ENCODE measurements at regions not wholly inside any gene's neighbourhood (a gene's known extent, or its start where the extent isn't known, plus 50 kb on each side); places are given as distances from the start of the nearest gene placed in this dataset.

GRCh38 chr5:106171132-106171531 lies 1499.6 kb downstream of the EFNA5 start:
- no peak for DNase-seq (ENCODE audit: low read depth)
- in situ Hi-C loops (cut with HindIII; ENCODE audit: low pct_unique_long_range_greater_than_20kb, low sequenced_read_pairs) = no loop called here

DNA sequence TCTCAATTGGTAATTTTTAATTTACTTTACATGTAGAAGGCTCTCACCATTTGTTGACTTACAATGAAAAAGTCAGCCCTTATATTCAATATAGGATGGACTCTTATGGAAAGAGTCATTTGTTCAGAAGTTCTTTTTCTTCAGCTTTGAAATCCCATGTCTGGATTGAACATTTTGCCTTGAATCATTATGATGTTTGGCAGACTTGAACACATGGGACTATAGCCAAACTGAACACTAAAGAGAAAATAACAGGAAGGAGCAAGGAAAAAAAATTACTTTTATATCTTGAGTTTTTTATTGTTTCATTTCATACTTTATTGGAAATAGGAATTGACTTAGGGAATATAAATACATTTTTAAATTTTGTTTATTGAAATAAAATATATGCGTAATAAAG lies 1503.0 kb downstream of the EFNA5 start:
- in situ Hi-C loops (cut with HindIII; ENCODE audit: low pct_unique_long_range_greater_than_20kb, low sequenced_read_pairs) = no loop called here
- DNase-seq (ENCODE audit: low read depth) = no peak

DNA sequence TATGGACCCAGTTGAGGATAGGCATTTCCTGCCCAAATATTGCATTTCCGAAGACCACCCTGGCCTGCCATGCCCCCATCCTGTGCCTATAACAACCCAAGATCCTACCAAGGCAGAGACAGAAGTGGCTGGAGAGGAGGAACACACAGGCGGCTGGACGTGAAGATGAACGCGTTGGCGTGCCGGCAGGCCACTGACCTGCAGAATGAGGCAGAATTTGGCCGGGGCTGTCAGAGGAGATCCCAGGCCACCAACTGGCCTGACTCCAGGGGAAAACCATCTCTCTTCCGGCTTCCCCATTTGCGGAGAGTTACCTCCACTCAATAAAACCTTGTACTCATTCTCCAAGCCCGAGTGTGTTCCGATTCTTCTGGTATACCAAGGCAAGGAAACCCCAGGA lies 1507.5 kb downstream of the EFNA5 start:
- DNase-seq (ENCODE audit: low read depth) = no peak
- in situ Hi-C loops (cut with HindIII; ENCODE audit: low pct_unique_long_range_greater_than_20kb, low sequenced_read_pairs) = no loop called here

DNA sequence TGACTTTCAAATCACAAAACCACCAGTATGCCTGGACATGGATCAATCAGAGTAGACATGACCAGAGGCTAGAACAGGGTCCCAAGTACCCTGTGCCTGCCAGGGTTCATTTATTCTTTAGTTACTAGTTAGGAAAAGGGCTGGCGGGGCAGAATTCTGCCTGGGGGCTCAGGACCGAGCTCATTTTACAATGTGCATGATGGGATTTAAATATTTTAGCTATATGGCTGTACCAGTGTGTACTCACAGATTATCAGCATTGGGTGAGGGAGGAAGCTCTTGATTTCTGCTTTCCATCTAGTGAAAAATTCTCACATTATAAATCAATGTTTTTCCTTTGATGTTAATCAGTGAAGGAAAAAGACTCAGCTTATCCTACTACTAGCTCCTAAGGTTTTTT lies 1511.1 kb downstream of the EFNA5 start:
- in situ Hi-C loops (cut with HindIII; ENCODE audit: low pct_unique_long_range_greater_than_20kb, low sequenced_read_pairs) = no loop called here

DNA sequence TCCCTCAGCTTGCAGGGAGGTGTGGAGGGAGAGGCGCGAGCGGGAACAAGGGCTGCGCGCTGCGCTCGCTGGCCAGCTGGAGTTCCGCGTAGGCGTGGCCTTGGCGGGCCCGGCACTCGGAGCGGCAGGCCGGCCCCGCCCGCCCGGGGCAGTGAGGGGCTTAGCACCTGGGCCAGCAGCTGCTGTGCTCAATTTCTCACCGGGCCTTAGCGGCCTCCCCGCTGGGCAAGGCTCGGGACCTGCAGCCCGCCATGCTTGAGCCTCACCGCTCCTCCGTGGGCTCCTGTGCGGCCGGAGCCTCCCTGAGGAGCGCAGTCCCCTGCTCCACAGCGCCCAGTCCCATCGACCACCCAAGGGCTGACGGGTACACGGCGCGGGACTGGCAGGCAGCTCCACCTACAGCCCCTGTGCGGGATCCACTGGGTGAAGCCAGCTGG lies 1516.4 kb downstream of the EFNA5 start:
- no peak for DNase-seq (ENCODE audit: low read depth)
- in situ Hi-C loops (cut with HindIII; ENCODE audit: low pct_unique_long_range_greater_than_20kb, low sequenced_read_pairs) = no loop called here

More for the DNA sequence above, 1511.1 kb downstream of the EFNA5 start:
- no peak for DNase-seq (ENCODE audit: low read depth)

DNA sequence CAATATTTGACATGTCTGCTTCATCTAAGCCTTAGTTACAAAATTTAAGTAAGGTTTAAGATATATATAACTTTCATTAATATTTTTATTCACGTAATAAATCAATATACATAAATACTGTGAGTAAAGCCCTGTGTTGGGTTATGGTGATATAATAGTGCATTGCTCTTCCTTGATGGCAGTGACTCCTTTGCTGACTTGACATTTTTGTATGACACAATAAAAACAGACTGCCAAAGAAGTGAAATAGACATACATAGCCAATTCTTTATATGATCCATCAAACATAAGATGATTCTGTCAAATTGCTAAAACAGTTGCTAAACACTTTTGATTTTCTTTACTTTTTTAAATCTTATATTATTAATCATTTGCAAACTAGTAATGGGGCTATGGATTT lies 1518.2 kb downstream of the EFNA5 start:
- in situ Hi-C loops (cut with HindIII; ENCODE audit: low pct_unique_long_range_greater_than_20kb, low sequenced_read_pairs) = no loop called here

DNA sequence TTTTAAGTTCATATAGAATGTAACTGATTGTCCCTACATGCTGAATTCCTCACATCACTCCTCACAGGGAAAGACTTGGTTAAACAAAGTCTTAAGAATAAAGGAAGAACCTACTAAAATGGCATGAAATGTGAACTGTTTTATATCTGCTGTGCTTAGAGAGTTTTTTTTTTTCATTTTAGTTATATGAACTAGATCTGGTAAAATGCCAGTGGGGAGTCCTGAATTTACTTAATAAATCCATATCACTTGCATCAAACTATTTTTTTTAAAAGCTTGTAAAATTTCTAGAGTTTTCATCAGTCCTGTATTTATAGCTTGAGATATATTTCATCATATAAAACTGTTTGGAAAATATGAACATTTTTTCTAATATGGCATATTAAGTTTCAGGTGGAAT lies 1528.6 kb downstream of the EFNA5 start:
- in situ Hi-C loops (cut with HindIII; ENCODE audit: low pct_unique_long_range_greater_than_20kb, low sequenced_read_pairs) = no loop called here

More for the DNA sequence above, 1518.2 kb downstream of the EFNA5 start:
- no peak for DNase-seq (ENCODE audit: low read depth)

DNA sequence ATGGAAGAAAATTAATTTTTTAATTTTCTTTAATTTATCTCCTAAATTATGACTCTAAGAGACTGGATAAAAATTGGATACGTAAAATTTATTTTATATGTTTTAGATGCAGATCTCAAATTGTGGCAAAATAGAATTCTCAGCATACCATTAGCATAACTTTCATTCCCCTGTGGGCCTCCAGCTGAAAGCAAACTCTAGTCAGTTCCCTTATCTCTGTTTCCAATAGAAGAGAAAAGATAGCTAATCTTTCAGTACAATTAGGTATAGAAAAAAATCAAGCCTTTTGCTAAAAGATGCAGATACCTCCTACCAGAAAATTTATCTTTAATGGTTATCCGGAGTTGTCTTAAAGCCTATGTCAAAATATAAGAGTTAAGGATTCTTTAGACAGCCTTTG lies 1530.6 kb downstream of the EFNA5 start:
- DNase-seq (ENCODE audit: low read depth) = no peak
- in situ Hi-C loops (cut with HindIII; ENCODE audit: low pct_unique_long_range_greater_than_20kb, low sequenced_read_pairs) = no loop called here

More for the DNA sequence above, 1528.6 kb downstream of the EFNA5 start:
- DNase-seq (ENCODE audit: low read depth) = no peak

DNA sequence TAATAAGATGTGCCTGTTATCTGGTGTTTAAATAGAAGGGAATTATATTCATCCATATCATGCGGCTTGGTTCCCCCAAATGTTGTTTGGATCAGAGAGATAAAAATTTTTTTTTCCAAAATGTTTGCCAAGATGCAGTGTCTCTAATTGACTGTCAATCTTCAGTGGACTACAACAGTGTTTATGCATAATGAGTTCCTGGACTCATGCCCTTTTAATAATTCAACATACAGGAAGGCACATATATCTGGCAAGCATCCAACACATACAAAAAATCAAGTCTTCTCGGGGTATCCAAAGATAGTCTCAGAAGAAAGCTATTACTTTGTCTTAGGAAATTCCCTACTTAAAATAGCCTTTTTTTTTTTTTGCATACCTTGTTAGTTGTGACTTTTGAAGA lies 1534.7 kb downstream of the EFNA5 start:
- no peak for DNase-seq (ENCODE audit: low read depth)
- in situ Hi-C loops (cut with HindIII; ENCODE audit: low pct_unique_long_range_greater_than_20kb, low sequenced_read_pairs) = no loop called here

DNA sequence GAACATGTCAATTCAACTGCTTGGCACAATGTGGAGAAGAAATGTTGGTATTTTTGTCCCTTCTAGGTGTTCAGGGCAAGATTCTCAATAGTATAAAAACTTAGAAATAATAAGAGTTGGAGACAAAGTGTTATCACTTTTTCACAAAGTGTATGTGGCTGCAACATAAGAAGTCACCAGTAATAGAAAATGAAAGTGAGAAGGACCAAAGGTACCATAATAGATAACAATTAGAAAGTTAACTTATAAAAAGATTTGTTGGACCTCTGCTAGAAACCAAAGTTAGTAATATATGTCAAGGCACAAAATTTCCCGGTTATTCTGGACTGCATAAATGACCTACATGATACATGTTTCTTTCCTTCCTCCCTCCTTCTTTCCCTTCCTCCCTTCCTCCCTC lies 1535.3 kb downstream of the EFNA5 start:
- in situ Hi-C loops (cut with HindIII; ENCODE audit: low pct_unique_long_range_greater_than_20kb, low sequenced_read_pairs) = no loop called here
- no peak for DNase-seq (ENCODE audit: low read depth)

DNA sequence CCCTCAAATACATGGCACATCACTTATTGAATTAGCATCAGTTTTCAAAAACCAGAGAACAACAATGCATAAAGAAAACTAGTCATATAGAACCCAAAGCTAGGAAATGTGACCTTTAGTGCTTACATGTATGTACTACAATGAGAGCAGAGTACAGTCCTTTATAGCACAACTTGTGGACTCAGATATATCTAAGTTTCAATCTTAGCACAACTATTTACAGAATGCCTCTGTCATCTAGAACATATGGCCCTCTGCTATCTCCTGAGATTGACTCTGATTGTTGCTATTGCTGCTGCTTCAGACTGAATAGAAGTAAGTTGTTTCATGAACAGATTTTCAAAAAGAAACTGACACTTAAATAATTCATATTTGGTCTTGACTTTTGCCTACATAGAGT lies 1536.2 kb downstream of the EFNA5 start:
- in situ Hi-C loops (cut with HindIII; ENCODE audit: low pct_unique_long_range_greater_than_20kb, low sequenced_read_pairs) = no loop called here

GRCh38 chr5:106127985-106128384 lies 1542.8 kb downstream of the EFNA5 start:
- in situ Hi-C loops (cut with HindIII; ENCODE audit: low pct_unique_long_range_greater_than_20kb, low sequenced_read_pairs) = no loop called here
- no peak for DNase-seq (ENCODE audit: low read depth)

More for the DNA sequence above, 1536.2 kb downstream of the EFNA5 start:
- no peak for DNase-seq (ENCODE audit: low read depth)

DNA sequence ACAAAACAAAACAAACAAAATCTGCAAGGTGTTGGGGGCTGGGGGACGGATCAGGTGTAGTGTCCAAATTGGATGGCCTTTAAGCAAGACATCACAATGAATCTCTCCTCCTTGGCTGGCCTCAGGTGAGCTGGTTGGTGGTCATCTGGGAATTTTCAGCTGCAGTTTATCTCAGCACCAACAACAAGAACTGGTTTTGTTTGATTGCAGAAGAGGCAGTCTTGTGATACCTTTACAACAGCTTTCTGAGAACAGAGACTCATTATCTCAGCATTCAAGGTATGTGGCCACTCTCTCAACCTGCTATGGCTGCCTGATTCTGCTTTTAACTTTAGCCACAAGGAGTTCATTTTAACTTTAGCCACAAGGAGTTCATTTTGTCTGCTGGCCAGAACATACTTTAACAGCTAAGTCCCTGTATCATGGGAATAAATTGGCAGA lies 1543.4 kb downstream of the EFNA5 start:
- in situ Hi-C loops (cut with HindIII; ENCODE audit: low pct_unique_long_range_greater_than_20kb, low sequenced_read_pairs) = no loop called here
- DNase-seq (ENCODE audit: low read depth) = no peak

- in situ Hi-C loops (cut with HindIII; ENCODE audit: low pct_unique_long_range_greater_than_20kb, low sequenced_read_pairs) = no loop called here
- peak; percentile 2 for DNase-seq (ENCODE audit: low read depth)
Measured at GRCh38 chr5:106121972-106122605, 1548.6 kb downstream of the EFNA5 start.

GRCh38 chr5:106116682-106117081 lies 1554.1 kb downstream of the EFNA5 start:
- in situ Hi-C loops (cut with HindIII; ENCODE audit: low pct_unique_long_range_greater_than_20kb, low sequenced_read_pairs) = no loop called here
- DNase-seq (ENCODE audit: low read depth) = no peak

DNA sequence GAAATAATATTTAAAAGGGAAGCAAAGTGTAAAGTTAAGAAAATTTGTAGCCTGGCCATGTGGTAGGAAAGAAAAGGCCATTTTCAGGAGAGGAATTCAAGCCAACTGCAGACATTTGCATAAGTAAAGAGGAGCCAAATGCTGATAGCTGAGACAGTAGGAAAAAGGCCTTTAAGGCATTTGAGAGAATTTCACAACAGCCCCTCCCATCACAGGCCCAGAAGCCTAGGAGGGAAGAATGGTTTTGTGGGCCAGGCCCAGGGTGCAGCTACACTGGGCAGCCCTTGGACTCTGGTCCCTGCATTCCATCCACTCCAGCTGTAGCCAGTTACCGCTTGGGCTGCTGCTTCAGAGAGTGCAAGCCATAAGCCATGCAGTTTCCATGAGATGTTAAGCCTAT lies 1556.8 kb downstream of the EFNA5 start:
- in situ Hi-C loops (cut with HindIII; ENCODE audit: low pct_unique_long_range_greater_than_20kb, low sequenced_read_pairs) = no loop called here
- DNase-seq (ENCODE audit: low read depth) = no peak

DNA sequence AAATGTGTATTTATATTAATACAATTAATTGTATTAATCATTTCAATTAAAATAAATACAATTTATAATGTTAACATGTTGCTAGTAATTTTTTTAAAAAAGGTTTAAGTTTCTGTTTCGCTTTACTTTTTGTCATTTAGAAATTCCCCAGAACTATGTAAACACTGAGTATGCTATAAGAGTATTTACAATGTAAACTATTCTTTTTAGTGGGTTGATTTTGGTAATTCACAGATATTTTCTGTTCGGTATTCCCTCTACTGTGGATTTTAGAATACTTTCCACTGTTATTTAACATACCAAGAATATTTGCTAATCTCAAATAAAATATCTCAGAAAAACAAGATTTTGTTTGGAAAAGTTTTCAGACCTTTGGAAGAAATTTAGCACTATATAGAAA lies 1564.4 kb downstream of the EFNA5 start:
- in situ Hi-C loops (cut with HindIII; ENCODE audit: low pct_unique_long_range_greater_than_20kb, low sequenced_read_pairs) = no loop called here
- DNase-seq (ENCODE audit: low read depth) = no peak

DNA sequence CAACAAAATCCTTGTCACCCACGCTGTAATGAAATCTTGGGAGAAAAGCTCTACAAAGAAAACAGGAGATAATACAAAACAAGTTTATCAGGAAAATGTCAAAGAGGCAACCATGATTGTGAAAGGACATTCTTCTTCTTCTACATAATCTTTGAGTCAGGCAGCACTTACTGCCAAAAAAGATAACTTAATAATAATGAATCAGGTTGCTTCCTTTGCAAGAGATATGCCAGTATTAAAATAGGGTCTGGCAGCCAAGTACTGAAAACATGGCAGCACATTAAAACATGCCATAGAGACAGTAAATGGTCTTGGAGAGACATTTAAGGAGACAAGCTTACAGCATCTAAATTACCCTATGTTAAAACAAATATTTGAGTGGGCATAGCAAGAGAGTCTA lies 1573.4 kb downstream of the EFNA5 start:
- in situ Hi-C loops (cut with HindIII; ENCODE audit: low pct_unique_long_range_greater_than_20kb, low sequenced_read_pairs) = no loop called here
- no peak for DNase-seq (ENCODE audit: low read depth)

GRCh38 chr5:106094839-106095238 lies 1575.9 kb downstream of the EFNA5 start:
- in situ Hi-C loops (cut with HindIII; ENCODE audit: low pct_unique_long_range_greater_than_20kb, low sequenced_read_pairs) = no loop called here
- no peak for DNase-seq (ENCODE audit: low read depth)

- in situ Hi-C loops (cut with HindIII; ENCODE audit: low pct_unique_long_range_greater_than_20kb, low sequenced_read_pairs) = no loop called here
- DNase-seq (ENCODE audit: low read depth) = peak; percentile 14
Measured at GRCh38 chr5:106094204-106094607, 1576.5 kb downstream of the EFNA5 start.

All from Caki2 (cell line).